ENCODE measurements at regions not wholly inside any gene's neighbourhood (a gene's known extent, or its start where the extent isn't known, plus 50 kb on each side); places are given as distances from the start of the nearest gene placed in this dataset.

- TF ChIP-seq CTCF (IDR thresholded peaks at IDR 0.05; ENCODE audit: insufficient read depth, low read depth, low read length) (no peak), EZH2 (IDR thresholded peaks at IDR 0.05; ENCODE audit: insufficient read depth, low read length) (no peak)
Observed at GRCh38 chr9:2497666-2498400, 123.8 kb upstream of the VLDLR start.

Measured in astrocyte (in vitro differentiated cells and primary cell).